ENCODE measurements at regions not wholly inside any gene's neighbourhood (a gene's known extent, or its start where the extent isn't known, plus 50 kb on each side); places are given as distances from the start of the nearest gene placed in this dataset.

DNA sequence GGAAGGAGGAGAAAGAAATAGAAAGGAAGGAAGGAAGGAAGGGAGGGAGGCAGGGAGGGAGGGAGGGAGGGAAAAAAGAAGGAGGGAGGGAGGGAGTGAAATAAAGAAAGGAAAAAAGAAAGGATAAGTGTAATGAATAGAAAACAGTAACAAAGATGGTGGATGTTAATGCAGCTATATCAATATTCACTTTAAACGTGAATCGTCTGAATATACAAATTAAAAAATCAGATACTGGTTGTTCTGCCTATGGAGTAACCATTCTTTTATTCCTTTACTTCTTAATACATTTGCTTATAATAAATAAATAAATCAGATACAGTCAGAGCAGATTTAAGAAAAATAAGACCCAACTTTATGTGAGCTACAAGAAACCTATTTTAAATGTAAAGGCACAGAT is 1520.4 kb downstream of the TBC1D22A start:
- DNase-seq = no peak

DNA sequence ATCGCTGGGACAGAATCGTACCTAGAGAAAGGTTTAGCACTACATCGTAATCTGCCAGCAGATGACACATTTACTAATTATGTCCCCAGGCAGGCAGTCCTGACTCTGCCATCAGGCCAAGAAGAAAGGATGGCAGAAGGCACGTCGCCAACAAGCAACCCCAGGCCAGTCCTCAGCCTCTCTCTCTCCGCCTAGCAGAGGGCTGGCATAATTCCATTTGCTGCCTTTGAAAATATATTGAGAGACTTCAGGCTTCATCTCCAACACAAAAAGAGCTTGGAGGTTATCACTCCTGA is 1517.0 kb downstream of the TBC1D22A start:
- DNase-seq = no peak

DNA sequence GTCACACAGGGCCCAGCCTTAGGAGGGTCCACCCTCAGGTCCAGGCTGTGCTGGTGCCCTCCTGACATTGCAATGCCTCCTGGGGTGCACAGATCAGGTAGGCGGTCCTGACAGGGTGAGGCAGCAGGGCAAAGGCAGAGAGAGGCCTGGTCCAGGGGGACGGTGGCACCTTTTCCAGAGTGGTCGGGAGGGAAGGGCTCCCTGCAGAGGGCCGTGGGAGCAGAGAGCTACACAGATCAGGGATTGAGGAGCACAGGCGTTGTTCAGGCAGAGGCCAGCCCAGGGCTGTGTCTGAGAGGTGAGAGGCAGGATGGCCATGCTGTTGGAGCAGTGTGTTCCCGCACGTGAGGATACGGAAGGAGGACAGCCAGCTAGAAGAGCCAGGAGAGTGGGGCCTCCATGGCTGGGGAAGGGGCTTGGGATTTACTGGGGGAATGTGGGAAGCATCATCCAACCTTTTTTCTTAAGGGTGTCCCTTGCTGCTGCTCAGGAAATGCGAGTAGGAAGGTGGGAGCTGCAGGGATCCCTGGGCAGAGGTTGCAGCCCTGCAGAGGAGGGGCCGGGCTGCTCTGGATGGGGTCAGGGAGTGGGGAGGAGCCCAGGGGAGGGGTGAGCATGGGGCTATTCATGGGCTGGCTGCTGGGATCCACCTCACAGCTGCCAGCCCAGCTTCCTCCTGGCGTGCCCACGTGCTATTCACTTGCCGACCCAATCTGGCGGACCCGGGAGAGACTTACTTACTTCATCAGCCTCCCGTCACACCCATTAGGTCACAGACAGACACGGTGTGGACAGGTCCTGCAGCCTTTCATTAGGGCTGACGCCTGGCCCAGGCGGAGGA is 1516.4 kb downstream of the TBC1D22A start:
- peak in 1 of 56 donors; percentile 25 for DNase-seq

DNA sequence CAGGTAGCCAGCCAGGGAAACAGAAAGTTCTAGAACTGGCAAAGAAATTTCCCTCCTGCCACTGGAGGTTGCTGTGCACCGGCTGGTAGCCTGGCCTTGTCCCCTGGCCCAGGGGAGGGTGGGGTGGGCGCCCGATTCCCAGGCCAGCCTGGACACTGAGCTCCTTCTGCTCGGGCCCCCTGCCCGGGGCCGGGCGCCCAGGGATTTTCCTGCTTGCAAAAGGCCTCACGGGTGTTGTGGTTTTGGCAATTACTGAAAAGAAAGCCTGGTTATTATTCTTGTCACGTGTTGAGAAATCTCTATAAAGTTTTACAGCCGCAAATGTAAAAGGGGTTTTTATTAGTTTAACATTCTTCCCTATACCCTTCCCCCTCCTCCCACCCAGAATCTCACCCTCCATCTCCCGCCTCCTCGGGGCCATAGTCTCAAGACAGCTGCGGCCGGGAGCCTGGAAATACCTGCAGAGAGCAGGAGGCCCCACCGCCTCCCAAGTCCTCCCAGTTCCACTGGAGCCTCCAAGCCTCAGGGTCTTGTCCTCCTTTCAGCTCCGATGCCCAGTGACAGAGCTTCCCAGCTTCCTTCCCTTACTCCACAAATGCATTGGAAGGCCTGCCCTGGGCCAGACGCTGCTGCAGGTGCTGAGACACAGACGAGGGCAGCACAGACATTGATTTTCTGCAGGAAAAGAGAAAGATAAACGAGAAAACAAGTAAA is 1515.6 kb downstream of the TBC1D22A start:
- peak in 43 of 56 donors; percentile 14 to 85 (median 55) for DNase-seq

DNA sequence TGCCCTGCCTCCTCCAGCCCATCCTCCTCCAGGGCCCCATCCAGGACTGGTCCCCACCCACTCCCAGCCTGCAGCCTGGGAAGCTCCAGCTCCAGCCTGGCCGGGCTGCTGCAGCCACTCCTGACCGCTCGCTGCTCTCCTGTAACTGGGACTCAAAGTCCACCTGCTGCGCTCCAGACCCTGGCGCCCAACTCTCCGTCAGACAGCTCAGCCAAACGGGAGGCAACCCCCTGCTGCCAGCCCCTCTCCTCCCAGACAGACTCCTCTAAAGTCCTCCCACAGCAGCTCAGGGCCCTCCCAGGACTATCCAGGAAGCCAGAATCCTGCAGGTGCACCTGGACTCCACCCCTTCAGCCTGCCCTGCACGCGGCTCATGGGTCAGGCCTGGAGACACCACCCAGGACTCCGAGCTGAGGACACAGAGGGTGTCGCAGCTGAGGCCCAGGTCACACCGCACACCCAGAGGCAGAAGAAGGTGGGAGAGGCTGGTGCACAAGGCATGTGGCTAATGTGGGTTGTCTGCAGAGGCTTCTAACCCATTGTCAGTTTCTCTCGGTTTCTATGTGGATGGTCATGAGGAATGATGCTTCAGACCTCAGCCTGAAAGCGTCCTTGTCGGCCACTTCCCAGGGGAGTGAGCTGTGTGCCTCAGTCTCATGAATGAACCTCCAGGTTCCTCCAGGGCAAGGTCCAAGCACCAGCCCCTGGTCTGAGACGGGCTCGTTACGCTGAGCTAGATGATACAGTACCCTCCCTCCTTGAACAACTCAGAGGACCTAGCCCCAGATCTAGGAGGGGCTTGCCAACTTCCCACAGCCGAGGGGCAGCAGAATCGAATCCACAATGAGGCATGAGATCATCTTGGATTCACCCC is 1514.8 kb downstream of the TBC1D22A start:
- peak in 1 of 56 donors; percentile 74 for DNase-seq

DNA sequence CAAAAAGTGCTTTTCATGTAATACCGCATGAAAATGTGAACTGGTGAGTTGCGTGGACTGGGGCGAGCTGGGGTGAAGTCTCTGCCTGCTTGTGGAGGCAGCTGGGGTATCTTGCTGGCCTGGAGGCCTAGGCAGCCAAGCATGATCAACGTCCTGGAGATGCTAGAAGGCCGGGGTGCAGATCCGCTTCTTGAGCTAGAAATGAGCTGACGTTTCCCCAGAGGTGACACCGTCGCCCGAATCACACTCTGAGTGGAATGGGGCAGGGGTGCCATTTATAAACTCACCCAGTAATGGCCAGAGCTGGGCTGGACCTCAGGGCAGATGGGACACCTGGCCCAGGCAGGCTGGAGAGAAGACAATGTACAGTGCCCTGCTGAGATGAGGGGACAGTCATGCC is 1513.0 kb downstream of the TBC1D22A start:
- no peak for DNase-seq

DNA sequence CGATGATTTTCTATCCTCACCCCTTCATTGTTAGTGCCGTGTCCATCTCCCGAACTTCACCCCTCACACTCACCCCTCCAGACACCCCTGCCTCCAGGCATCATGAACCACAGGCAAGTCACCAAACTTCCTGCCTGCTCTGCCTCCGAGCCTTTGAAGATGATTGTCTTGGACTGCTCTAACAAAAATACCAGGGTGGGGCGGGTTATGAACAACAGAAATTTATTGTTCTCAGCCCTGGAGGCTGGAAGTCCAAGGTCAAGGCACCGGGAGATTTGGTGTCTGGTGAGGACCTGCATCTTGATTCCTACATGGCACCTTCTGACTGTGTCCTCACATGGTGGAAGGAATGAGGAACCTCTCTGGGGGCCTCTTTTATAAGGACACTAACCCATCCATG is 1508.3 kb downstream of the TBC1D22A start:
- no peak for DNase-seq

DNA sequence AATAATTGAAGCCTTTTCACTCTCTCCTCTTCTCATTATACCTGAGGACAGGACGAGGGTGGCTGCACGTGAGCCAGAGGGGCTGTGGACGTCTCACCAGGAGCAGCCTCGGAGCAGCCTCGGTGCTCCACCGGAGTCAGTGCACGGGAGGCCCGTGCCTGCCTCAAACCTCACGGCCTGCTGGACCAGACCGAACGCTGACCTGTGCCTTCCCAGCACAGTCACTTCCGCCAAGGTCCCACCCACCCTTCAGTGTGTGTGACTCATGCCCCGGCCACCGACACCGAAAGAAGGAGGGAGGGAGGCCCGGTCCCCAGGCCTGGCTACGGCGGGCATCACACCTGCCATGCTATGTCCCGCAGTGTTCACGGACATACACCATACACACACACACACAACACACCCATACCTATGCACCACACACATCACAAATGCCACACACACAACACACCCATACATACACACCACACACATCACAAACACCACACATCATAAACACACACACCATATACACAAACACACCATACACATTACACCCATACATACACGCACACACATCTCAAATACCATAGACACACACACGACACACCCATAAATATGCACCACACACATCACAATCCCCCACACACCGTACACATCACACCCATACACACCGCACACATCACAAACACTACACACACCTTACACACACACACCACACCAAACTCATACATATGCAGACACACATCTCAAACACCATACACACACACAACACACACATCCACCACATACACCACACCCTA is 1506.5 kb downstream of the TBC1D22A start:
- DNase-seq = no peak

DNA sequence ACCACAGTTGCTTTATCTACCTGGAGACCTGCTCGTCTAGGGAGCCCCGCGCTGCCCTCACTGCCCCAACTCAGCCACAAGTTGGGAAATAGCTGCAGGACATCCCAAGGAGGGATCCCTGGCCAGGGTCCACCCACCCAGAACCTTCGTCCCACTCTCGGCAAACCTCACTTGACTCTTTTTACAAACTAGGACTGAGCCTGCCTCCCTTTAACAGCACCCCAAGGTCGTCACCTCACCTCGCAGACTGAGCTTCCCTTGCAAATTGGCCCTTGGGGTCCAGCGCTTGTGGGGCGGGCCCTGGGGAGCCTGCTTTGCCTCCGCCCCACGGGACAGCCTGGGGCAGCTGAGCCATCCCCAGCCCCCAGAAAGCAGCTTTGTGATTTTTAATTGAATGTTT is 1505.8 kb downstream of the TBC1D22A start:
- no peak for DNase-seq

DNA sequence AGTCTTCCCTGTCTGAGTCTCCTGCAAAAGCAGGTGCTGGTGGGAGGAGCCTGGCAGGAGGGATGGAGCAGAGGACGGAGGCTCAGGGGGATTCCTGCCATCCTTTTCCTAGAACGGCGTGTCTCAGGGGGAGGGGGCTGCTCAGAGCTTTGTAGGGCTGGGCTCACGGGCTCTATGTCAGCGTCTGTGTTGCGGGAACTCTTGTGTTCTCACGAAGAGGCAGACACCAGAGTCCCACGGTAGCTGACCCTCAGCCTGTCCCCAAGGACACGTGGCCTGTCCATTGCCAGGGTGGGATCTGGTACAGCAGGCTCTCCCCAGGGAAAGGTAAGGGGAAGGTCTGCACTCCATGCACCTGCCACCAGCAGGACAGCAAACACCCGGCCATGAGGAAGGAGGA is 1505.2 kb downstream of the TBC1D22A start:
- no peak for DNase-seq

DNA sequence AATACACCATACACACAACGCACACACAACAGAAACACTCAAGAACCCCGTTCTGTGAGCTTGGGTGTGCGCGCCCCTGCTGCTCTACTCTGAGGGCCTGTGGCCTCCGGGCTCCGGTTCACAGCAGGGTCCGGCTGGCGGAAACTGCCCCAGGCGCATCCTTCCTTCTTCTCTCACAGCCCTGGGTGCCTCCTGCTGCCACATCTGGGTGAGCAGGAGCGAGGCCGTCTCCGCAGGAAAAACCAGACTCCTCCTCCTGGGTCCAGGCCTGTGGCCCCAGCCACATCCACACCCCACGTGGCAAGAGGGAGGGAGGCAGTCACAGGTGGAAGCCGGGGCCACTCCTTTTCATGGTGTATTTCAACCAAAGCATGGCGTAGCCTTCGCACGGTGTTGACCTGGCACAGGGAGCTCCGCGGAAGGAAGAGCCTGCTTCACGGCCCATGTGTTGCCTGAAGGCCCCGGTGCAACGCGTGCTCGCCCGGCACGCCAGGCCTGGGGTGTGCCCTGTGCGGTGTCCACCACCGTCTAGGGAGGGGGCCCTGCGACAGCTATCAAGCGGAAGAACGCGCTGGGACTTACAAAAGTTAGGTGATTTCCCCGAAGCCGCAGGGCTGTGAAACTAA is 1502.7 kb downstream of the TBC1D22A start:
- no peak for DNase-seq

DNA sequence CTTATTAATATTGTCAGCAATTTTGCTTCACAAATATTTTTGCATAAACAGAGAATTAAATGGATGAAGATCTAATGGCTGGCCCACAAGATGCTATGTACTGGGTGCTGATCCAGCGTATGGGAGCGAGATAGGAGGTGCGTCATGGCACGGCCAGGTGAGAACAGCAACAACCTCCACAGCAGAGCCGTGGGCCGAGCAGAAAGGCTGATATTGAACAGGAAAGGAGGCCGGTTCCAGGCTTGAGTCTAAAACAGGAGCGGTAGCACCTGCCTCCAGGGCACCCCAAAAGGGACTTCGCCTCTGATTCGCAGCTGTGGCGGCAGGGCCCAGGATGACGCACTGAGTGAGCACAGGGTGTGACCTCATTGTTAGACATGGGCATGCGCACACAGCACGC is 1502.1 kb downstream of the TBC1D22A start:
- no peak for DNase-seq

DNA sequence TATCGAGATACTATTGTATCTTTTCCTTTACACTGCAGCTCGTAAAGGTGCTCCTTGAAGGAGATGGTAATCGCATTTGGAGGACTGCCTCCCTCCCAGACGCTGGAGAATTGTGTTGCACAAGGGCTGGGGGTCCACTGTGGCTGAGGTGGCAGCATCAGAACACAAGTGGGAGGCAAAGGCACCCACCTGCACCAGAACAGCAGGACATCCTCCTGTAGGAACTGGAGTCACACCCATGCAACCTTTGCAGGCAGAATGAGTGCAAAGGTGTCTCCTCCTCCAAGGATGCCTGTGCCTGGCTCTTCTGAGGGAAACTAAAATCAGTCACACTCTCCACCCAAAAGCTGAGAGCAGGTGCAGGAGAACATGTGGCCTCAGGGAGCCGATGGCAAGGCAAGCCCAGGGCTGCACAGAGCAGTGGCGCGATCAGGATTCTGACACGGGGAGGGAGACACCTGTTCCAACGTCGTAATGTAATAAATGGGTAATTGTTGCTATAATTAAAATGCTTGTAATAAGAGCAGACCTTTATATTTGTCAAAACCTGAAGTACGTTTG is 1501.4 kb downstream of the TBC1D22A start:
- no peak for DNase-seq

DNA sequence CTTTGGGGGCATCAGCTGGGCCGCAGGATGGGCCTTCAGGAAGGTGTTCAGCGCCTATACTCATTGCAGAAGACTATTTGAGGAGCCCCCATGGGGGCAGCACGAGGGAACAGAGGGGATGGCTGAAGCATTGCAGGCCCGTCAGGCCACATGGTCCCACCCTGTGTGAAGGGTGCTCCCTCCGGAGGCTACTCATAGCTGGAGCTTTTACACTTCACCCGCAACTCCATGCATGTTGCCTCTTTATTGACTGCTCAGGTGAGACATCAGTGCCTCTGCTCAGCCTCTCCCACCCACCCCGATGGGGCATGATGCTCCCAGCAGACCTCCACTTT is 1500.9 kb downstream of the TBC1D22A start:
- DNase-seq = no peak

DNA sequence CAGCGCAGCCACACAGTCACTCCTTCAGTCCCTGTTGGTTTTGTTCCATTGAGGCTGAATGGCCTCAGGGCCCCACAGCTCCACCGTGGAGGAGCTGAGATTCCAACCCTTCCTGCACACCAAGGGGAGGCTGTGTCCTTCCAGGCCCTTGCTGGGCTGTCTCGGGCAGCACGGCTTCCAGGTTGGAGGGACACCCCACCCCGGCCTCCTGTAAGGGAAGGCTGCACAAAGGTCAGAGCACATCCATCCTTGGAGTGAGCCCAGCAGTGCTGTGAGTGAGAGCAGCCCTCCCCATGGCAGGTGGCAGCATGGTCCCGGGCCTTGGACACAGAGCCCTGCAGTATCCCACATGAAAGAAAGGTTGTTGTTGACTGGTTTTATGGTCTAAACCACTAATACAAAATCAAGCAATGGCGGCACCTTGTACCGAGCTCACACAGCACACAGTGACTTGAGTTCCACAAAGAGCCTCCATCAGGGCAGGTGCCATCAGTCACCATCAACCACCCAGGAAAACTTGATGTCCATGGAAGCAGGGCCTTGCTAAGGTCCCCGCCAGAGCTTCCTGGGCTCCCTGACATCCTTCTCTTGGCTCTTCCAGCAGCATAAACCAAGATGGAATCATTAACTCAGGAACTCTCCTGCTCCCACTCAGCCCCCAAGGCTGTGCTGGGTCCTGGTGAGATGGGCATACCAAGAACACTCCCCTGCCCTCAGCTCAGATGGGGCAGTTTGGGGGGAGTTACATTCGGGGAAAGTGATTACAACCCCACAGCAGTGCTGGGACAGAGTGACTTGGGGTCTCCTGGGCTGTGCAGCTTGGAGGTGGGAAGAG is 1500.4 kb downstream of the TBC1D22A start:
- DNase-seq = no peak

DNA sequence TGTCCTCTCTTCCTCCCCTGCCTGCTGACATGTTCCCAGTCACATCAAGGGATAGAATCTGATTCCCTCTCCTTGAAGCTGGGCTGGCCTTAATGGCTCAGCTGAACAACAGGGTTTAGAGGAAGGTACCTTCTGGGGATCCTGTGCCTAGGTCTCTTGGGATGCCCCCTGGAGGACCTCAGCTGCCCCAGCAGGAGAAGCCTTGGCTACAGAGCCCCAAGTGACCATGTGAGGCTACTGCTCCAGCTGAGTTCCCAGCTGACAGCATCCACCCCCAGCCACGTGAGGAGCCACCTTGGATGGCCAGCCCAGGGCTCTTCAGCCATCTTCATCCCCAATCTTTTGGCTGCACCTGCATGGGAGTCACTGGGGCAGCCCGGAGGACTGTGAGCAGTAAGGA is 1499.3 kb downstream of the TBC1D22A start:
- no peak for DNase-seq

DNA sequence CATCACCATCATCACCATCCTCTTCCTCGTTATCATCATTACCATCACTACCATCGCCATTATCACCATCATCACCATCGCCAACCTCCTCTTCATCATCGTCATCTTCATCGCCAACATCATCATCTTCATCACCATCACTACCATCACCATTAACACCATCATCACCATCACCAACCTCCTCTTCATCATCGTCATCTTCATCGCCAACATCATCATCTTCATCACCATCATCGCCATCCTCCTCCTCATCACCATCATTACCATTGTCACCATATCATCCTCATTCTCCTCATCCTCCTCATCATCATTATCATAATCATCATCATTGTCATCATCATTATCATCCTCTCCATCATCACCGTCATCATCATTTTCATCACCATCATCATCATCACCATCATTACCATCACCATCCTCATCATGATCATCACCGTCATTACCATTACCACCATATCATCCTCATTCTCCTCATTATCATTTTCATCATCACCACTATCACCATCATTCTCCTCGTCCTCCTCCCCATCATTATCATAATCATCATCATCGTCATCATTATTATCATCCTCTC is 1498.7 kb downstream of the TBC1D22A start:
- DNase-seq = no peak

DNA sequence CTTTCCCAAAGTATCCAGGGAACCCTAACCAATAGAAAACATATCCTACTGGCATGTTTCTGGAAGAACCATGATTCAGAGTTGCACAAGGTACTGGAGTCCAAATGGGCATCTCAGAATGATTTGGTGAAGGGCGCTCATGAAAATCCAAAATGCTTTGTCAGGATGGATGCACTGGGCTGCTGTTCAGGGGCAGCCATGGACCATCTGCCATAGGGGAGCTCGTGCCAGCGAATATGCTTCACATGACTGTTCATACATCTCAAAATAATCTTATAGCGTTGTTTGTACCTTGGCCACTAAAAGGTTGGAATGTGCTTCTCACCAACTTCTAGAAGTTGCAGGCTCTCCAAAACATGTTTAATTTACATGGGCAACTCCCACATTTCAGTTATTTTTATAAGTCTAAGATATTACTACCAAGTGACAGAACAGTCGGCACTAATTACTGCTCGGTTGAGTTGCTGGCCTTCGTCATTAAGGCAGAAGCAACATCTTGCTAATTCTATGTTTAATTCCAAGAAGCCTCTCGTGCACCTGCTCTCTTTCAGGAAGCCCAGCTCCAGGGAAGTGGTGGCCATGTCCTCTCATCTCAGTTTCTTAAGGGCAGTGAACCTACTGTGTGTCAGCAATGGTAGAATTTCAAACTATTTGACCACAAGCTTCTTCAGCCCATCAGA is 1497.7 kb downstream of the TBC1D22A start:
- no peak for DNase-seq

DNA sequence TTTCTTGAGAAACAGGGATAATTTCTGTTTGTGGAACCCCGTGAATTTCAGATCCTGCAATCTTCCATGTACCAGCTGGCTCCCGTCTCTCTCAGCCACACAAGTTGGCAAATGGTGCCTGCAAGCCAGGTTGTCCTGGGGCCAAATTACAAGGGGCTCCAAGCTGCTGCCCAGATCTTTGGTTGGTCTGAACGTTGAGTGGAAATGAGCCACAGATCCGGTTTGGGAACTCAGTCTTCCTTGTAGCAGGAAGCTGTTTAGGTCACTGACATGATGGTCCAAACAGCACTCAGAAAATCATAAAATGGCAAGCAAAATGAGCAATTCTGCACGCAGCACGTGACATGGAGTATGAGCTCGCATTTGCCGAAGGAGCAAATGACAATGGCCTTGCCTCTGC is 1496.4 kb downstream of the TBC1D22A start:
- no peak for DNase-seq

Measured in amygdala (tissue), 56 donors.